ENCODE measurements at regions not wholly inside any gene's neighbourhood (a gene's known extent, or its start where the extent isn't known, plus 50 kb on each side); places are given as distances from the start of the nearest gene placed in this dataset.
"Not testable (repeated sequence)": the region's sequence is repeated elsewhere in the genome, so short reads cannot be mapped to it uniquely, and the experiment has no call there.

DNA sequence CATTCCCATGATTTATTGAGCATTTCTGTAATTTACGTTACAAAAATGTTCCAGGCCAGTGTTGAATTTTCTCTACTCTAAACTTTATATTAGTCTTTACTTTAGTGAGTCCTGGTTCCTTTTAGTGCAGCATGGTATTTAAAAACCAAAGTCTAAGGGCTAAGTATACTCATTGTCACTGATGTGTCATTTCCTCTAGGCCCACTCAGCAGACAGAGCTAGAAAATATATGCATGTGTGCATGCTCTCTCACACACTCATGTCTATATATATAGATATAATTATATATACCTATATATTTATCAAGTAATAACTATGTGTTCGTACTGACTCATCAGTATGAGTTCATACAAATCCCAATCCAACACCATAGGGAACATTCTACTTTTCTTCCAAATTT, 132.5 kb upstream of the SLC8A1 start:
- DNase-seq = no peak

DNA sequence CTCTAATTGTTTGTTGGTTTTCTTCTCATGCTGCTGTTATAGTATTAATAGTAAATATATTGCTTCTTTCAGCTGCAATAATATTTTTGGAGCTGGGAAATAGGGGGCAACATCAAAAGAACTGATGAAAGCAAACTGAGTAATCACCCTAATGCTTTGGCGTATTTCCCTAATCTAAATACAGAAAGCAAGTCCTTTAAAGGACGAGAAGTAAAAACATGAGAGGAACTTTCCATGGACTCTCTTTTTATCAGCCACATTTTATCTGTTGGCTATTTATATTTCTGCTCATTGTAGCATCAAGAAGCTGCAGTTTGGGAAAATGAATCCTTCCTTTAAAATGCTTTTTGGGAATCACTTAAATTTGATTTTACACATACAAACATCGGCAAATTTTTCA, 139.9 kb upstream of the SLC8A1 start:
- no peak for DNase-seq

DNA sequence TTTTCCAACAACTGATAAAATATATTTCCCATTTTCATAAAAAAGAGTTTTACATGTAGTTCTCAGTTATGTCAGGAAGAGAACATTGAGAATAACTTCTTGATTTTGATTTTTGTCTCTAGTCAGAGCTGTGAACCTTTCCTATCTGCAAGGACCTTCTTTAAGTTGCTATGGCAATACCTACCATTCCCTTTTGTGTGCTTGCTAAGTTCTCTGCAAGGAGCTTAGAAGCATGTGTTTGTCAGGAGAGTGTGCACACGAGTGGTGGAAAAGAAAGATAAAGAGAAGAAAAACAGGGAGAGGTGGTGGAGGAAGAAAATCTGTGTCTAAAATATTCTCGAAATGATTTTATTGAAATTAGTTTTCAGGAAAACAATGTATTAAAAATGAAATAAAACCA, 140.3 kb upstream of the SLC8A1 start:
- DNase-seq = peak; percentile 63

DNA sequence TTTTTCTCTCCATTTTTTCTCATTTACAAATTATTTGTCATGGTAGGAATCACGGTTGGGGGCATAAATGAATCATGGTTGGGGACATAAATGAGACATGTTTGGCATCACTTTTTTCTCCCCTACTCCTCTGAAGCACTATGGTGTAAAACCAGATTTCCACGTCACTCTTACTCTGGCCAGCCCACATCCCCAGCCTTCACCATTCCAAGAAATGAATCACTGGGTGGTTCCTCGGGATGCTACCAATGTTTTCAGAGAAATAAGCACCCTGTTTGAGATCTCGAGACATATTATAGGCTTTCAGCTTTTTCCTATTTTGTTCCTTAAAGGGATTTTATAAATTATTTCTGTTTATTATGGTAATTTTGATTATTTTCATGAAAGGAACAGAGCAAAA, 155.0 kb upstream of the SLC8A1 start:
- no peak for DNase-seq

DNA sequence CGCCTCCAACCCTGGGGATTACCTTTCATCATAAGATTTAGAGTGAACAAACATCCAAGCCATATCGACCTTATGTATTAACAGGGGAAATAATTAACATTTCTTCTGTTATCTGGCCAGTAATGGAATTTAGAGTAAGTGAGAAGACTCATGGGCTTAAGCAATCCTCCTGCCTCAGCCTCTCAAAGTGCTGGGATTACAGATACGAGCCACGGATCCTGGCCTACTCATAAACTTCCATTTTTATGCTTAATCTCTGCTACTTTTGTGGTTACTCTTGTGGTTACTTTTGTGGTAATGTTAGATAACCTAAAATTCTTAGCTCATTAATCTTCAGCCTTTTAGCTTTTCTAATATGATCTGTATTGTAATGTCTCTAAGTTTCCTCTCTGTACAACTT, 159.3 kb upstream of the SLC8A1 start:
- no peak for DNase-seq

DNA sequence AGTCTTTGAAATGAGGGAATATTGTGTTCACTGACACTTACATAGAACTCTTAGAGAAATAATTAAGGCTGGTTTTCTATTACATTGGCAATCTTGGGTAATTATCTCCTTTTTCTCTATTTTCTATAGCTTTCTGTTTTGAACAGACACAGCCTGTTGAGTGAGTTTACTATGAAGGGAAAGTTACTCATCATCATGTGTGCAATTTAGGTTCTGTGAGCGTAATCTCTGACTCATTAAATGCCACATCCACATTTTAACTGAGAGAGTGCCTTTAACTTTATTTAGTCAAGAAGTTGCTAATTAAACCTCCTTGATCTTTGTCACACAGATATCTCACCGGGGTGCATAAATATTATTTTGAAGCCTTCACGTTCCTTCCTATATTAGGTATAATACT, 174.0 kb upstream of the SLC8A1 start:
- DNase-seq = no peak

DNA sequence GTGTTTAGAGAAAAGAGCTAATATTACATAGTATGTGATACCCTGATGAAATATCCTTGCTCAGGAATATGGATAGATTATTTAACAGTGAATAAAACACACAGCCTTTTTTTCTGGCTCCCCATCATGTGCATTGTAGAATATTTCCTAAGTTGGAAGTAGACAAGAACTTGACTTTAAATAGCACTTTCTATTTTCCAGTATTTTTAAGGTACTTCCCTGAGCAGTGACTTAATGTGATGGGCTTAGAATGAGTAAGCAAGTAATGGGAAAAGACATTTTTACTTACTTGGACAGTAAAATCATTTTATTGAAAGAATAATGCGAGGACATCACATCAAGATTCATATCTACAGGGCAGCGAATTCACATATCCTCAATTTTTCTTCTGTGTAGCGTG, 176.7 kb upstream of the SLC8A1 start:
- DNase-seq = no peak

DNA sequence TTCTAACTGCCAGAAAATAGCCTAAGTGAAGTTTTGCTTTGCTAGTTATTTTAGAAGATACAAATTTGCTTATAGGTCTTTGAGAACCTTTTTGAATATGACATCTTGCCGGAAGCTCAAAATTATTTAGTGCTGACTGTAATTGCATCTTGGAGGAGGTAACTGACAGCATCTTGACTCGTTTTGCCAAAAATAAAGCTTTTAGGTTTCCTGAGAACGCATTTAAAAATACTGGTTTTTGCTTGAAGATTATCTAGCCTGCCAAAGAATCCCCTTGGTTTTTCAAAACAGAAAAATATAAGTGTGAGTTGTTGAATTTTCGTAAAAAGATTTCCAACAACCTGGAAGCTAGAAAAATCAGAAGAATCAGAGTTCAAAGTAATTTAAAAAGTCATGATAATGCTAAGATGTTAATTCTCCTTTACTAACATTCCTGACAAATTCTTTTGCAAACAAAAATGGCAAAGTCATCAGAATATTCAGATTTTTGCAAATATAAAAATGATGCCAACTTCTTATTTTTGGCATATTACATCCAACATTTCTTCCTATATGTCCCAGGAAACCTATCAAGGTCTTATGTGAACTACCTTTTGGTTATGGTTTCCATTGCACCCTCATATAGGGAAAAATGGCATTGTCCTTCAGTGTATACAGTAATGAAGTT, 178.0 kb upstream of the SLC8A1 start:
- DNase-seq = no peak

DNA sequence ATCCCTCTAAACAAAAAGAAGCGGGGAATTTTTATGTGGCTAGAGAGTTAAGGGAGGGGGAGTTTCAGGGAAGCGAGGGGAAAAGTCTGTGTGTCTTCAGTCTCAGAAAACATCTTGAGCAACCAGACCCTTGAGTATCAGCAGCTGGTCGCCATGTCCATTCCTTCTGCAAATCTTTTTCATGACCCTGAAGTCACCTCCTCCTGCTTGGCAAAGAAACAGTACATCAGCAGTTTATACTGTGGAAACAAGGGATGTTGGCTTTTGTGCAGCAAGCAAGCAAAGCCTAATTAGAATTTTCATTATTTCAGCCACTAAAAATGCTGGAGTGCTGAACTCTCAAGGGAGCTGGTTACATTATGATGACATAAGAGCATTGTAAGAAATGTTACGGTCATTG, 187.4 kb upstream of the SLC8A1 start:
- no peak for DNase-seq

DNA sequence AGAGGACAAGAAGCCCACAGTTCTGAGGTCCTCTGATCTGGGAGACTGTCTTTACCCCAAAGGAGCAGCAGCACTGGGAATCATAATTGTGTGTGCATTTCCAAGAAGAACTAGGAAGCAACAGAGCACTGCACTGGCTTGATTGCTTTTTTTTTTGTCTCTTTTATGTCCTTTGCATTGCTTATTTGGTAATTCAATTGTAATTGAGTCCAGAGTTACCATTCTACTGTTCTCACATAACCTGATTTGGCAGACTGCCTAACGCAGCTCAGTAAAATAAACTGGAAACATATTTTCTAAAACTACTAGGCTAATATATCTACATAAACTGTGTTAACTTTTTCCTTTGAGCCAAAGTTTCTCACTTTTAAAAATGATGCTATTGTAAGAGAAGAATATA, 190.3 kb upstream of the SLC8A1 start:
- DNase-seq = no peak

DNA sequence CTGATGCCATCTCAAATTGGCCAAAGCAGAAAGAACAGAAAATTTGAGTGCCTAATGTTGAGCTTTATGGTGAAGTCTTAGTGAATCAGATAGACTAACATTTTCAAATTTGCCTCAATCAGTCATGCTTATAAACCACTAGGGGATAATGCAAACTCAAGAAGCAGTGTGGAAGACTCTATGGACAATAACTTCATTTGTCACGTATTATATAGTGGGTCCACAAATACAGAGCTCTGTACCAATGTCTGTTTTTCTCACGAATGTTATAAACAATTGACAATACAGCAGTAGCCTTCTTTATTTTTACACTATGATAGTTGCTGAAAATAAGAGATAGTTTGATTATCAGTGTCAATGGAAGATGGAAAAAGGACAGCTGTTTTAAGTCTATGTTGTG, 190.8 kb upstream of the SLC8A1 start:
- DNase-seq = no peak

DNA sequence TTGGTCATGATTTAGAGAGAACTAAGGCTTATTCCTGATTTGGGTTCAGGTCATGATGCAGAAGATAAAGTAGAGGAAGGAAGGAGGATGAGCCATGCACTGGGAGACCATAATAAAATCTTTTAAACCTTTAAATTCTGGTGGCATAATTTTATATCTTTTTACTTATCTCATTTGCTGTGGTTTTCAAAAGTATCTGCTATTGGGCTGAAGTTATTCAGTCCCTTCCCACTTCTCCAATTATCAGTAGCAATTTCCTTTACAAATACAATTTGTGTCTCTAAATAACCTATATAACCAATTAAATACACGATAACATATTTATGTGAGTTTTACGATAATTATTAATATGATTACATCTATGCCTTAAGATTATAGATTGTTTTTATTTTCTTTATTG, 194.8 kb upstream of the SLC8A1 start:
- DNase-seq = no peak

DNA sequence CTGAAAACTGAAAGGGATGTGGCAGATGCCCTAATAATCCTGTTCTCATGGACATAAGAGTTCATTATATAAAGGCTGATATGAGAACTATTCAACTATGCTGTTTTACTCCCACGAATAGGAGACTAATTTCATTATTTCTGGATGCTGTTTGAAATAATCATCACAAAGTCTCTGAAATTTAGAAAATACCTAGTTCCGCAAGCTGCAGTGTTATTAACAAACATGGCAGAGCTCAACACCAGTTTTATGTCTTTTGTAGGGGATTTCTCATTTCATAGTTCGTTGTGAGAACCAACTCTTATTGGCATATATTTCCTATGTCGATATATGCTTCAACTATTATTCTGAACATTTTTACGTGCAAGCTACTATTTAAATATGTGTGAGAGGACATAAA, 200.3 kb upstream of the SLC8A1 start:
- no peak for DNase-seq

DNA sequence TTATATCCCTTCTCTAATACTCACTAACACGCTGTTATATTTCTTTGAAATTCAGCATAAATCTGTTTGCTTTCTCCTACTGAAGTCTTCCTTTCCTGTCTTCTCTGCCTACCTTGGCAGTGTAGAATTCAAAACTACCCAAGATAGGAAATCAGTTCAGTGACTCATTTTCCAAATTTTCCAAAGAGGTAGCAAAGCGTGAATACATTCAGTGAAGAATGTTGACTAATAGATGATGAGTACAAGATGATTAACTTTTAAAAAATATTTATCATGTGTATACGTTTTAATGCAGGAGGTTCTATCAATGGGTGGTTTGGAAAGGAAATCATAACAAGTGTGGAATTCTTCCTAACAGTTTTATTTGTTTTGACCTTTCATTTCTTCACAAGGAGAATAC, 201.9 kb upstream of the SLC8A1 start:
- DNase-seq = no peak

DNA sequence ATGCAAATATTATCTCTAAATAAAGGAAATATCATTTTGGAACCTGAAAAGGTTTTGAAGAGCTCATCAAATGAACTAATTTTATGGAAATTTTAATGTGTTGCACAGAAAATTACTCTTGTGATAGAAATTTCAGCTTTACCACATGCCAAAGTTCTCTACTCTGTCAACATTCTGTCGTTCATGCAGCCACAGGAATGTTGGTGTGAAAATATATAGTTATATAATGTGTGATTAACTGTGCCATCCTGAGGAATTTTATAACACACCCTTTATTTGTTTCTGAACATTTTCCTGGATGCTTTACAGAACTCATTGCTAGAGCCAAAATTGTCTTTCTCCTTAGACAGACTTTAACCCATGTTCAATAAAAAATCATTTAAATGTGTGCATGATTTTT, 202.5 kb upstream of the SLC8A1 start:
- DNase-seq = no peak

DNA sequence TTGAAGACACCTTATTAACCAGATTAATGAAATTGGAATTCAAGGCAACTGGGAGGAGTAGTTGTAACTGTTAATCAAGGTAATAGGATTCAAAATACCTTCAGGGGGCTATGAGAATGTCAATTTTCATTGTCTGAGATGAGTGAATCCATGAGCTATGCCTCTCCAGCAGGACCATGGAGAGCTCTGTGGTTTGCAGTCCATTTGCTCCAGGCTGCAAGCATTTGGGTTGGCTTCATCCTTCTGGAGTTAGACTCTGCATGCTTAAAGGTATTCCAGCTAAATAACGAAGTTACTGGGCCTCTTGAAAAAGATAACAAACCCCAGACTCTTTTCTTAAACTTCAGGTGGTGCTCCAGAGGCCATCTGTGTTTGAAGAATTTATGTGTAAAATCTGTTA, 207.1 kb upstream of the SLC8A1 start:
- DNase-seq = no peak

DNA sequence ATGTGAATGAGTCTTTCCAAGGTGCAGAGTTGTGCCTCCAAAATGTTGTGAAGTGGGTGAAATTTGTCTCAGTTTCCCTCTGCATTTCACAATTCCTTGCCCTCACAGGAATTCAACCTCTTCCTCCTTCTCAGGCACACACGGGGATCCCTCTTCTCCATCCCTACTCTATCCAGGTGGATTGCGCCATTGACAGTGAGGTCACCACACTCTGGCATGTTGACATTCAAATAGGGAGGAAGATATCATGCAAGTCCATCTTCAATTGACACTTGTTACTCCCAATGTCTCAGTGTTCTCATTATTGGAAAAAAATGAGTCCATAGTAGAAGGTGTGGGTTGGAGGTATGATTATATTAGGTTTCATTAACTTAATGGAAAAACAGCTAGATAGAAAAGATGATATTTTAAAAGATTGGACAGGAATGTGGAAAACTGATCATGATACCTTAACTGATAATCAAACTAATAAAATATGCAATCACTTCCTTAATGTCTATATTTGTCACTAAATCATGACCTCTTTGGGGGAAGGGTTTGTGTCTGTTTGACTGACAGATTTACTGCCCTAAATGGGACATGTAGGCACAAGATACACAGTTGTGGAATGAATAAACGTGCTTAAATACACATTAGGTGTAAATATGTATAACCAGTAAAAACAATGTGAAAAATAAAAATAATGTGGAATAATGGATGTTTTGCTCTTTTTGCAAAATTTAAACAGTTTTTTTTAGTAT, 213.8 kb upstream of the SLC8A1 start:
- no peak for DNase-seq

DNA sequence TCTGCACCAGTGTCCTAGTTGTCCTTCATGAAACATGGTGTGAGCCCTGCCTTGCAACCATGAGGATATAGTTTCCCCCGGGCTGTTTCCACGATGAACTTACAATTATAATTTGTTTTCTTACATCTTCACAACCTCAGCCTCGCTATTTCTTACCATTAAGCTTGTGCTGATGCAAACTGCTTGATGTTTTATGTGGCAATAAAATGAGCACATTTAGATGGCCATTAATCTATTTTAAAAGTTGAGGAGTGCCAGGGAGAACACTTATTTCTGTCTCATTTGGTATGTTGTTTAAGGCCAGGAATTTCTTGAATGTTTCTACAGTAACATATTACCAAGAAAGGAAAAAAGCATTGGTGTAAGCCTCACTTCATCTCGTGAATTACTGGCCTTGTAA, 214.5 kb upstream of the SLC8A1 start:
- no peak for DNase-seq

DNA sequence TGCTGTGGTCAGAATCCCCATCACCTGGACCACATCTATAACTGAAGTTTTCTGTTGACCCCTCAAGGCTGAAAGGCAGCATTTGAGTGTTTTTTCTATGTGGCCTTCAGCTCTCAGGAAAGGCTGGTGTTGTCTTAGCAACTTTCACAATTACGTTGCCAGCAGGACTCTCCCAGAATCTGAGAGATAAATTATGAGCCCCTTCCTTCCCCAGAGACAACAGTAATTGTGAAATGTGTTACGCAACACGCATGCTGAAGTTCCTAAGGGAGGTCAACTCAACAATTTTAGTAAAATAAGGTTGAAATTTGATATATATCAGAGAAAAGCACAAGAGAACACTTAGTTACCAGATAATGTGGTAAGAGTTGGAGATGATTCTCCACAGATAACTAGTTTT, 216.5 kb upstream of the SLC8A1 start:
- DNase-seq = no peak

DNA sequence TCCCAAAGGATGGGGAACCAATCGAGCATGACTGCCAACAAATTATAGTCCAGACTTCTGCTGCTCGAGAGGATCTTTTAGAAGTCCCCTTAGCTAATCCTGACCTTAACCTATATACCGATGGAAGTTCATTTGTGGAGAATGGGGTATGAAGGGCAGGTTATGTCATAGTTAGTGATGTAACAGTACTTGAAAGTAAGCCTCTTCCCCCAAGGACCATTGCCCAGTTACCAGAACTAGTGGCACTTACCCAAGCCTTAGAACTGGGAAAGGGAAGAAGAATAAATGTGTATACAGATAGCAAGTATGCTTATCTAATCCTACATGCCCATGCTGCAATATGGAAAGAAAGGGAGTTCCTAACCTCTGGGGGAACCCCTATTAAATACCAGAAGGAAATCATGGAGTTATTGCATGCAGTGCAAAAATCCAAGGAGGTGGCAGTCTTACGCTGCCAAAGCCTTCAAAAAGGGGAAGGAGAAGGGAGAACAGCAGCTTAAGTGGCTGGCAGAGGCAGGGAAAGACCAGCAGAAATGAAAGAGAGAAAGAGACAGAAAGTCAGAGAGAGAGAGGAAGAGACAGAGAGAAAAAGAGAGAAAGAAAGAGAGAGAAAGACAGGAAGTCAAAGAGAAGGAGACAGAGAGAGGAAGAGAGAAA, 224.4 kb upstream of the SLC8A1 start:
- not testable (repeated sequence) for DNase-seq

DNA sequence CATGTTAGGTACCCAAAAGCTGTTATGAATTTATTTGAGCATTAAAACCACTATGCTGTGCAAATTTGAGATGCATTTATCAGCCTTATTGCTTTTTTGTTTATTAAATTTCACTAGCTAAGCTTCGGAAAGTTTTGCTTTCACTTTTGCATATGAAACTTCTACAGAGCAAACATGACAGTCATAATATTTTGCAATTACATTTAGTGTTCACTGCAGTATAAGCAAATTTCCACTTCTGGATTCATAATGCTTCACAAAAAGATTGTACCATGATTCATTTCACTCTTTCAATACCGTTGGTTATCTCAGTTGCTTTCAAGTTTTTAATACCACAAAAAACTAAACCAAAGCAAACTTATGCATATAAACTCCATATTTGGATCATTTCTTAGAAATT, 228.7 kb upstream of the SLC8A1 start:
- no peak for DNase-seq

DNA sequence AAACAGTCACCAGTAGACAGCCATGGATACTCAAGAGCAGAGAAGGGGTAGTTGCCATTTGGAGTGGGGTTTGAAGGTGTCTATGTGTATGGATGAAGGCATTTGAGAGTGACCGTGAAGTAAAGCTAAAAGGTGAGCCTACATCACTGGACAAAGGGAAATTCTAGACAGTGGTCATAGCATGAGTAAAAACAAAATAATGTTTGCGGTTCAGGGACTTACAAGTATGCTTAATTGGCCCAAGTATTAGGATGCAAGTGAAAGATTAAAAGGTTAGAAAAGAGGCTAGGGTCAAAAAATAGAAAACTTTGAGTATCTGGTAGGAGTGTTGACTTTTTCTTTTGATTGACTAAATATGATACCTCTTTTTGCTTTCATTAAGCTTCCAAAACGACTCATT, 238.1 kb upstream of the SLC8A1 start:
- DNase-seq = no peak

DNA sequence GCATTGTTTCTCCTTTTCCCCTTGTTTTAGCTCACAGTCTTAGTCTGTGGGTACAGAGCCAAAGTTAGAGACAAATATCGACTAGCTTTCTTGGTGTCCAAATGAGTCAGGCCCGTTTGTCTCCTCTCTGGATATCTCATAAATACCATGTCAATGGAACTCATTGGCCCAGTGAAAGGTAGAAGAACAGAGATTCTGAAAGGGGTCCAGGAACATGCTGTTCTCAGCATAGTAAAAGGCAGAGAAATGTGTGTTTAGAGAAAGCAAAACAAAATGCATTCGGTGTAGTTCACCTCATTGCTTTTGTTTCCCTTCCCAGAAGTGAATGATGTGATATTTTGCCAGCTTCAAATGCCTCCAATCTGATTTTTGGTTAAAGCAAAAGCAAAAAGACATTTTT, 238.6 kb upstream of the SLC8A1 start:
- no peak for DNase-seq

DNA sequence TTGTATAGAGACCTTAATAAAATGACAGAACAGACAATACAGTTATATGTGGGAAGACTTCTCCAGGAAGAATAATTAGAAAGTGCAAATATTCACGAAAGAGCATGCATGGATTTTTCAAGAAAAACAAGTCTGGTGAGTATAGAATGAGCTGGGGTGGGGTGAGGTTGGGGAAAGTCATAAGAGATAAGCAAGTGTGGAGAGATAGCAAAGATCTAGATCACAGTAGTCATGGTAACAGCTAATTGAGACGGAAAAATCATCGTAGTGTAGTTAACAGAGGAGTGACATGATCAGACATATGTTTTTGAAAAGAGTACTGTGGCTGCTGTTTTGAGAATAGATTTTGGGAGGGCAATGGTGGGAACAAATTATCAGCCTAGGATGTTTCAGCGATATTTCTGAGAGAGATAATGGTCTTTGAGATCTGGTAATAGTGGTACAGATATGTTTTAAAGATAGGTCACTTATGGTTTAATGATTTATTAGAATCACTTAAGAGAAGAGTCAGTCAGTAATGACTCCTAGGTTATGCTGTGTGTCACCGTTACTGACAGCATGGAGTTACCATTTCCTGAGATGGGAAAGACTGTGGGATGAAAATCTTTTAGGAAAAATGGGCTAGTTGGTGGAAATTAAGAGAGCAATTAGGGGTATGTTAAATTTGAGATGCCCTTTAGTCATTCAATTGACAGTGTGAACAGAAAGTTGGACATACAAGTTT, 248.5 kb upstream of the SLC8A1 start:
- DNase-seq = no peak
